ENCODE measurements at regions not wholly inside any gene's neighbourhood (a gene's known extent, or its start where the extent isn't known, plus 50 kb on each side); places are given as distances from the start of the nearest gene placed in this dataset.

GRCh38 chr10:44858017-44858371, 53.1 kb upstream of the TMEM72 start:
- CTCF ChIA-PET, result no interaction called here
- no peak overlapping the region for H3K4me3 ChIP-seq
- no TSS peak for BruUV-seq (replicated peaks)
- POLR2A ChIA-PET (ENCODE audit: unreplicated experiment), result no interaction called here
- H4K20me1 ChIP-seq (ENCODE audit: insufficient read depth), result no peaks in the 10 kb centered on the region
- no peaks in the 10 kb centered on the region for H3K79me2 ChIP-seq (ENCODE audit: low read depth)
- H3K9me2 ChIP-seq (ENCODE audit: insufficient read depth), result no peaks in the 10 kb centered on the region
- no peak overlapping the region for H3K27ac ChIP-seq
- H3K4me1 ChIP-seq (replicated peaks; ENCODE audit: insufficient read depth), result no peaks in the 10 kb centered on the region
- no peak overlapping the region for H3K4me2 ChIP-seq
- intact Hi-C loops (cut with micrococcal nuclease; ENCODE audit: unreplicated experiment), result no loop called here
- no peaks in the 10 kb centered on the region for H3F3A ChIP-seq (ENCODE audit: insufficient read depth, low read depth)
- DNase-seq, result no peak
- H3K36me3 ChIP-seq (ENCODE audit: low read depth), result no peaks in the 10 kb centered on the region
- H3K9me3 ChIP-seq (ENCODE audit: insufficient read depth, low read depth), result no peaks in the 10 kb centered on the region
- TF ChIP-seq EZH2 (IDR thresholded peaks at IDR 0.05; ENCODE audit: low read depth), result no peak
- TF ChIP-seq, protein P1, sequence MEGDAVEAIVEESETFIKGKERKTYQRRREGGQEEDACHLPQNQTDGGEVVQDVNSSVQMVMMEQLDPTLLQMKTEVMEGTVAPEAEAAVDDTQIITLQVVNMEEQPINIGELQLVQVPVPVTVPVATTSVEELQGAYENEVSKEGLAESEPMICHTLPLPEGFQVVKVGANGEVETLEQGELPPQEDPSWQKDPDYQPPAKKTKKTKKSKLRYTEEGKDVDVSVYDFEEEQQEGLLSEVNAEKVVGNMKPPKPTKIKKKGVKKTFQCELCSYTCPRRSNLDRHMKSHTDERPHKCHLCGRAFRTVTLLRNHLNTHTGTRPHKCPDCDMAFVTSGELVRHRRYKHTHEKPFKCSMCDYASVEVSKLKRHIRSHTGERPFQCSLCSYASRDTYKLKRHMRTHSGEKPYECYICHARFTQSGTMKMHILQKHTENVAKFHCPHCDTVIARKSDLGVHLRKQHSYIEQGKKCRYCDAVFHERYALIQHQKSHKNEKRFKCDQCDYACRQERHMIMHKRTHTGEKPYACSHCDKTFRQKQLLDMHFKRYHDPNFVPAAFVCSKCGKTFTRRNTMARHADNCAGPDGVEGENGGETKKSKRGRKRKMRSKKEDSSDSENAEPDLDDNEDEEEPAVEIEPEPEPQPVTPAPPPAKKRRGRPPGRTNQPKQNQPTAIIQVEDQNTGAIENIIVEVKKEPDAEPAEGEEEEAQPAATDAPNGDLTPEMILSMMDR (conservative IDR thresholded peaks at IDR 0.05), result no peak; the same call in 1 of the 2 replicates
- H3K27me3 ChIP-seq (ENCODE audit: insufficient read depth, low read depth), result peaks cover 11% of the 10 kb centered on the region; the same call in 1 of the 2 replicates
- no peak overlapping the region for H2AFZ ChIP-seq

DNA sequence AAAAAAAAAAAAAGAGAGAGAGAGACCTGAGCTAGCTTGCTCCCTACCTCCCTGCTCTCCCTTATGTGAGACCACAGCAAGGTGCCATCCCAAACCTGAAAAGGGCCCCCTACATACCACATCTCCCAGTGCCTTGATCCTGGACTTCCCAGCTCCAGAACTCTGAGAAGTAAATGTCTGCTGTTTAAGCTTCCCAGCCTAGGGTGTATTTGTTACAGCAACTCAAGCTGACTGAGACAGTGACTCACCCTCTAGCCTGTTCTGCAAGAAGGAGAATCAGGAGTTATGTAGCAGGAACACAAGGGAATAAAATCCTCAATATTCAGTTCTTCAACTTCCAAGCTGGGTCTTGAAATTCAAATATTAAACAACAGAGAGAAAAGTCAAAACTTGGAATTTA, 52.1 kb upstream of the TMEM72 start:
- DNase-seq, result no peak
- BruUV-seq (replicated peaks), result no TSS peak
- H3K4me3 ChIP-seq, result no peak overlapping the region
- no peaks in the 10 kb centered on the region for H3F3A ChIP-seq (ENCODE audit: insufficient read depth, low read depth)
- no peaks in the 10 kb centered on the region for H3K4me1 ChIP-seq (replicated peaks; ENCODE audit: insufficient read depth)
- H3K27me3 ChIP-seq (ENCODE audit: insufficient read depth, low read depth), result peaks cover 13% of the 10 kb centered on the region; the same call in 1 of the 2 replicates
- intact Hi-C loops (cut with micrococcal nuclease; ENCODE audit: unreplicated experiment), result no loop called here
- no peaks in the 10 kb centered on the region for H3K9me3 ChIP-seq (ENCODE audit: insufficient read depth, low read depth)
- no peaks in the 10 kb centered on the region for H3K79me2 ChIP-seq (ENCODE audit: low read depth)
- TF ChIP-seq, protein P1 (conservative IDR thresholded peaks at IDR 0.05), result no peak
- TF ChIP-seq EZH2 (IDR thresholded peaks at IDR 0.05; ENCODE audit: low read depth), result no peak
- ChIA-PET CTCF (interaction anchor here (1.0 kb wide), 1 partner anchor 23 kb away, joined by 3 read pairs; no protein-coding TSS in a partner anchor), POLR2A (ENCODE audit: unreplicated experiment) (no interaction called here)
- no peaks in the 10 kb centered on the region for H3K36me3 ChIP-seq (ENCODE audit: low read depth)
- no peaks in the 10 kb centered on the region for H3K9me2 ChIP-seq (ENCODE audit: insufficient read depth)
- H3K4me2 ChIP-seq, result no peak overlapping the region
- H2AFZ ChIP-seq, result no peak overlapping the region
- no peaks in the 10 kb centered on the region for H4K20me1 ChIP-seq (ENCODE audit: insufficient read depth)
- no peak overlapping the region for H3K27ac ChIP-seq

DNA sequence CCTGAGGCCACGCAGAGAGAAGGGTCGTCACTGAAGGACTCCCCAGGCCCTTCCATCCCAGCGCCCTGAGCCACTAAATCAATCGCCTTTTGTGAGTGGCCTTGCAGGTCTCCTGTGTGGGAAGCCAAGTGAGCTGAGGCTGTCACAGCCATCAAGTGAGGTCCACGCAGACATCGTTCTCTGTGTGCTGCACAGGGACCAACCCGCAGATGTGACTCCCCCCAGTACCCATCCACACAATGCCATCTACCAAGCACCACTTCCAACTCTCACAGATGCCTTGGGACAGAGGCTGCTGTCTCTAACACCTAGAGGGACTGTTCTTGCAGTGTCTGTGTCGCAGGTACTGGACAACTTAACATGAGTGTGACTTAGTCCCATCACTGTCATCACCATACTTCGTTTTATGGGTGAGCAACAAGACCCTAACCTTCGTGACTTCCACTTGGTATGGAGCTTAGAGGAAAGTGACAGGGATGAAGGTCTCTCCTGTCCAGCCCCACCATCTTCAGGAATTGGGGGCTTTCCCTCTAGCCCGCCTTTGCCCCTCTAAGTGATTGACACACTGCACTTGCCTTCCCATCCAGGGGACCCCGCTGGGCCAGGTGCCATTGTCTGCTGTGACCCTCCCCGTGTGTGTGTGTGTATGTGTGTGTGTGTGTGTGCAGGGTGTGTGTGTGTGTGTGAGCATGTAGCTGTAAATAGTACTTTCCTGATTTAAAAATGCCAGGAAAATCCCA, 51.4 kb upstream of the TMEM72 start:
- H2AFZ ChIP-seq, result no peak overlapping the region
- H3K27me3 ChIP-seq (ENCODE audit: insufficient read depth, low read depth), result peaks cover 17% of the 10 kb centered on the region; the same call in 1 of the 2 replicates
- no TSS peak for BruUV-seq (replicated peaks)
- no peaks in the 10 kb centered on the region for H4K20me1 ChIP-seq (ENCODE audit: insufficient read depth)
- ChIA-PET CTCF (interaction anchor here (1.0 kb wide), 1 partner anchor 22 kb away, joined by 3 read pairs; no protein-coding TSS in a partner anchor), POLR2A (ENCODE audit: unreplicated experiment) (no interaction called here)
- no peak overlapping the region for H3K27ac ChIP-seq
- H3K4me2 ChIP-seq, result no peak overlapping the region
- intact Hi-C loops (cut with micrococcal nuclease; ENCODE audit: unreplicated experiment), result loop anchor here (10.0 kb wide), 1 partner anchor 475 kb away; the partner anchor contains the start of gene CXCL12
- no peak for DNase-seq
- no peaks in the 10 kb centered on the region for H3K36me3 ChIP-seq (ENCODE audit: low read depth)
- TF ChIP-seq EZH2 (IDR thresholded peaks at IDR 0.05; ENCODE audit: low read depth), result no peak
- TF ChIP-seq, protein P1 (conservative IDR thresholded peaks at IDR 0.05), result no peak
- H3K79me2 ChIP-seq (ENCODE audit: low read depth), result no peaks in the 10 kb centered on the region
- H3K9me3 ChIP-seq (ENCODE audit: insufficient read depth, low read depth), result no peaks in the 10 kb centered on the region
- no peaks in the 10 kb centered on the region for H3K4me1 ChIP-seq (replicated peaks; ENCODE audit: insufficient read depth)
- H3K9me2 ChIP-seq (ENCODE audit: insufficient read depth), result no peaks in the 10 kb centered on the region
- H3K4me3 ChIP-seq, result no peak overlapping the region
- no peaks in the 10 kb centered on the region for H3F3A ChIP-seq (ENCODE audit: insufficient read depth, low read depth)

All from PC-9 (cell line).